Nephron progenitor cell (in vitro differentiated cells): ENCODE measurements at regions not wholly inside any gene's neighbourhood (a gene's known extent, or its start where the extent isn't known, plus 50 kb on each side); places are given as distances from the start of the nearest gene placed in this dataset.
"Not testable (repeated sequence)": the region's sequence is repeated elsewhere in the genome, so short reads cannot be mapped to it uniquely, and the experiment has no call there.

ENCODE experiments used
- DNase-seq: peaks from one replicate; pipeline ENCODE4 v3.0.0; 2021
- H3K27ac Mint-ChIP-seq: 2 replicates; pipeline ENCODE4 v1.8.0; 2021; ENCODE audit warnings: mild to moderate bottlenecking, moderate library complexity, mixed read lengths
- H3K27me3 Mint-ChIP-seq: 2 replicates; pipeline ENCODE4 v1.8.0; 2021; ENCODE audit warnings: mild to moderate bottlenecking, low read depth, mixed read lengths; ENCODE audit not compliant: poor library complexity
- H3K36me3 Mint-ChIP-seq: 2 replicates; pipeline ENCODE4 v1.8.0; 2021; ENCODE audit warnings: low read depth, mixed read lengths
- H3K4me1 Mint-ChIP-seq: 2 replicates; pipeline ENCODE4 v1.8.0; 2021; ENCODE audit warnings: mixed read lengths
- H3K4me3 Mint-ChIP-seq: 2 replicates; pipeline ENCODE4 v1.8.0; 2021; ENCODE audit warnings: mild to moderate bottlenecking, moderate library complexity, mixed read lengths
- H3K9me3 Mint-ChIP-seq: 2 replicates; pipeline ENCODE4 v1.8.0; 2021; ENCODE audit warnings: mild to moderate bottlenecking, moderate library complexity, mixed read lengths
- CTCF ChIP-seq: fragments of 200-600 bp; sonication (generic); IDR thresholded peaks from 2 replicates; pipeline ENCODE4 v1.5.0; 2021; ENCODE audit warnings: antibody characterized with exemption

- Mint-ChIP-seq H3K4me3 (no peak overlapping the region), H3K4me1 (no peaks in the 10 kb centered on the region), H3K9me3 (no peaks in the 10 kb centered on the region), H3K27ac (no peak overlapping the region), H3K27me3 (no peaks in the 10 kb centered on the region), H3K36me3 (no peaks in the 10 kb centered on the region)
- DNase-seq, result no peak
- no peak for TF ChIP-seq CTCF
These were observed 1074.4 kb downstream of the TYW1 start for GRCh38 chr7:68070992-68071391.

- H3K4me1 Mint-ChIP-seq, result no peaks in the 10 kb centered on the region
- peaks cover 4% of the 10 kb centered on the region for H3K9me3 Mint-ChIP-seq
- no peaks in the 10 kb centered on the region for H3K27me3 Mint-ChIP-seq
- no peak for TF ChIP-seq CTCF
- H3K36me3 Mint-ChIP-seq, result no peaks in the 10 kb centered on the region
- H3K4me3 Mint-ChIP-seq, result no peak overlapping the region
- no peak overlapping the region for H3K27ac Mint-ChIP-seq
- no peak for DNase-seq
These were observed 1077.1 kb downstream of the TYW1 start for GRCh38 chr7:68073701-68074100.

GRCh38 chr7:68074242-68074641, 1077.6 kb downstream of the TYW1 start:
- H3K27me3 Mint-ChIP-seq, result no peaks in the 10 kb centered on the region
- no peak overlapping the region for H3K27ac Mint-ChIP-seq
- H3K4me3 Mint-ChIP-seq, result no peak overlapping the region
- H3K9me3 Mint-ChIP-seq, result peaks cover 8% of the 10 kb centered on the region
- no peaks in the 10 kb centered on the region for H3K36me3 Mint-ChIP-seq
- no peak for DNase-seq
- H3K4me1 Mint-ChIP-seq, result no peaks in the 10 kb centered on the region
- no peak for TF ChIP-seq CTCF

GRCh38 chr7:68078157-68078710, 1081.6 kb downstream of the TYW1 start:
- Mint-ChIP-seq H3K4me1 (no peaks in the 10 kb centered on the region), H3K9me3 (peaks cover 33% of the 10 kb centered on the region), H3K4me3 (no peak overlapping the region), H3K36me3 (no peaks in the 10 kb centered on the region), H3K27ac (no peak overlapping the region), H3K27me3 (peaks cover 5% of the 10 kb centered on the region)
- DNase-seq, result no peak
- no peak for TF ChIP-seq CTCF

- Mint-ChIP-seq H3K9me3 (peaks cover 66% of the 10 kb centered on the region), H3K27me3 (peaks cover 10% of the 10 kb centered on the region)
- H3K36me3 Mint-ChIP-seq, DNase-seq, H3K4me3 Mint-ChIP-seq, H3K27ac Mint-ChIP-seq, H3K4me1 Mint-ChIP-seq: not testable (repeated sequence)
These were observed 1085.7 kb downstream of the TYW1 start for GRCh38 chr7:68082066-68082960.

- Mint-ChIP-seq H3K9me3 (peaks cover 65% of the 10 kb centered on the region), H3K27me3 (peaks cover 10% of the 10 kb centered on the region)
- not testable (repeated sequence) for DNase-seq, H3K4me1 Mint-ChIP-seq, H3K4me3 Mint-ChIP-seq, H3K36me3 Mint-ChIP-seq, H3K27ac Mint-ChIP-seq
These were observed 1086.5 kb downstream of the TYW1 start for GRCh38 chr7:68082961-68083657.
